Lower leg skin (tissue), 4 donors: ENCODE measurements at regions not wholly inside any gene's neighbourhood (a gene's known extent, or its start where the extent isn't known, plus 50 kb on each side); places are given as distances from the start of the nearest gene placed in this dataset.

ENCODE experiments used
- DNase-seq, 2 donors: peaks; one replicate each; pipeline ENCODE4 v3.0.0-alpha.2; 2019; ENCODE audit warnings: low spot score in 2 of 2
- H3K4me3 ChIP-seq: fragments of 200-600 bp; sonication (generic); 2 replicates; pipeline ENCODE4 v1.5.1; 2017; ENCODE audit warnings: mild to moderate bottlenecking, low read depth; ENCODE audit not compliant: poor library complexity, severe bottlenecking
- POLR2A ChIP-seq, 2 donors: fragments of 450-650 bp; IDR thresholded peaks; one replicate each; pipeline ENCODE4 v1.6.1; 2016 to 2017; ENCODE audit warnings: antibody characterized with exemption in 2 of 2, mild to moderate bottlenecking in 1 of 2, moderate library complexity in 1 of 2
- WGBS, 2 donors: methylation state at CpG; one replicate each; pipeline ENCODE4 v1.1.5; 2018; 5-methylcytosine and 5-hydroxymethylcytosine counted together
- intact Hi-C: fragments of 100-400 bp; cut with DNase I; formaldehyde crosslinking; loops from one replicate; pipeline ENCODE4 v1.15.0; 2023; ENCODE audit warnings: low total_unique reads
- TF ChIP-seq, protein P1 (sequence below), 3 donors: fragments of 450-650 bp; IDR thresholded peaks; one replicate each; pipeline ENCODE4 v1.5.1; 2016; ENCODE audit warnings: antibody characterized with exemption in 3 of 3, mild to moderate bottlenecking in 3 of 3, moderate library complexity in 2 of 3

DNA sequence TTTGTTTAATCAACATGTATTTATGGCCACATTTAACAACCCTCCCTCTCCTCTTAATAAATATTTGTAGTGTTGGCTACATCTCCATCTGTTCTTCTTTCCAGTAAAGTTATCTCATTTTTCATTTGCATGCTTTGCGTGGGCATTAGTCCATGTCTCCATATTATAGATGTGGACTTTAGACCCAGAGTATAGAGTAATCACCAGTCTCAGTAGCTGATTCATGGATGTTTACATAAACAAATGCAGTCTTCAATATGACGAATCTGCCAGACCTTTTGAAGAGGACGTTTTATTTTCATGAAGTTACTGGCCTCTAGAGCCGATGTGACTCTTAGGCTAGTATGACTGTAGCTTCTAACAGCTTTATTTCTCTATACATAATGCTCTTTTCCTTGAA lies 1546.2 kb downstream of the OLFM4 start:
- 88% methylated on average over 4 of the region's 4 CpGs for WGBS, 2 donors
- no peak for DNase-seq
- TF ChIP-seq POLR2A (IDR thresholded peaks at IDR 0.05): no peak
- TF ChIP-seq, protein P1, sequence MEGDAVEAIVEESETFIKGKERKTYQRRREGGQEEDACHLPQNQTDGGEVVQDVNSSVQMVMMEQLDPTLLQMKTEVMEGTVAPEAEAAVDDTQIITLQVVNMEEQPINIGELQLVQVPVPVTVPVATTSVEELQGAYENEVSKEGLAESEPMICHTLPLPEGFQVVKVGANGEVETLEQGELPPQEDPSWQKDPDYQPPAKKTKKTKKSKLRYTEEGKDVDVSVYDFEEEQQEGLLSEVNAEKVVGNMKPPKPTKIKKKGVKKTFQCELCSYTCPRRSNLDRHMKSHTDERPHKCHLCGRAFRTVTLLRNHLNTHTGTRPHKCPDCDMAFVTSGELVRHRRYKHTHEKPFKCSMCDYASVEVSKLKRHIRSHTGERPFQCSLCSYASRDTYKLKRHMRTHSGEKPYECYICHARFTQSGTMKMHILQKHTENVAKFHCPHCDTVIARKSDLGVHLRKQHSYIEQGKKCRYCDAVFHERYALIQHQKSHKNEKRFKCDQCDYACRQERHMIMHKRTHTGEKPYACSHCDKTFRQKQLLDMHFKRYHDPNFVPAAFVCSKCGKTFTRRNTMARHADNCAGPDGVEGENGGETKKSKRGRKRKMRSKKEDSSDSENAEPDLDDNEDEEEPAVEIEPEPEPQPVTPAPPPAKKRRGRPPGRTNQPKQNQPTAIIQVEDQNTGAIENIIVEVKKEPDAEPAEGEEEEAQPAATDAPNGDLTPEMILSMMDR (IDR thresholded peaks at IDR 0.05): no peak
- H3K4me3 ChIP-seq: no peak overlapping the region
- intact Hi-C loops: no loop called here

DNA sequence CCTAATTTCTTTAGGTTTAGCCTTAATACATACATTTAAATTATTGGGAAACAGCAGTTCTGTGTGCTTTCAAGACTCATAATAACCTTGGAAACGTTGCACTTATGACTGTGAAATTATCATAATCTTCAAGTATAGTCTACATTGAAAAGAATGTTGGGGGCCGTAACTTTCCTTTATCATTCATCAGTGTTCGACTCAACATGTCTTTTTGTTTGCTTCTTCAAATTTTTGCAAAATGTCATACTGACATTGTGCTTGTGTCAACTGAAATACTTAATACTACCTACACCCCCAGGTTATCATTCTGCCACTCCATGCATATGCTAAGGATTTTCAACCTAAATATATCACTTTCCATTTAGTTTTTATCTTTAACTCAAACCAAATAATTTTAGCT lies 1562.9 kb downstream of the OLFM4 start:
- intact Hi-C loops: no loop called here
- TF ChIP-seq, protein P1 (IDR thresholded peaks at IDR 0.05): no peak
- no peak for TF ChIP-seq POLR2A (IDR thresholded peaks at IDR 0.05)
- no peak for DNase-seq
- WGBS, 2 donors: 61 to 71% methylated on average over 3 of the region's 3 CpGs
- no peak overlapping the region for H3K4me3 ChIP-seq

DNA sequence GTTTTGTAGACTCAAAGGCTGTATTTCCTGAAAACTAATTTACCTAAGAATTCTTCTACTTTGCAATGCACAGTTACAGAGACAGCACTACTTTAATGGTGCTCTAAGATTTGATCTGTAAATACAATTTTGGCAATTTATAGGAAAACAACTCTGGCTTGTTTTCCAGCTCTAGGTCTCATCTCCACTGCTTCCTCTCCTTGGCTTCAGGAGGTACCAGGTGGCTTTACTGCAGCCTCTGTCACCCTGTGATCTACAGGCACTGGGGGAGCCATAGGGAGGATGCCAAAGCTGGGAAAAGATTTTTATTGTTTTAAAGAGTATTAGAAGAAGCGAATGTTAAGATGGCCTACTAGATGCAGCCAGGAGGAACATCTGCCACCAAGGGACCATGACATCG lies 1563.6 kb downstream of the OLFM4 start:
- DNase-seq: no peak
- intact Hi-C loops: no loop called here
- no peak overlapping the region for H3K4me3 ChIP-seq
- no peak for TF ChIP-seq POLR2A (IDR thresholded peaks at IDR 0.05)
- TF ChIP-seq, protein P1 (IDR thresholded peaks at IDR 0.05): no peak
- WGBS, 2 donors: 92 to 93% methylated on average over 2 of the region's 2 CpGs

DNA sequence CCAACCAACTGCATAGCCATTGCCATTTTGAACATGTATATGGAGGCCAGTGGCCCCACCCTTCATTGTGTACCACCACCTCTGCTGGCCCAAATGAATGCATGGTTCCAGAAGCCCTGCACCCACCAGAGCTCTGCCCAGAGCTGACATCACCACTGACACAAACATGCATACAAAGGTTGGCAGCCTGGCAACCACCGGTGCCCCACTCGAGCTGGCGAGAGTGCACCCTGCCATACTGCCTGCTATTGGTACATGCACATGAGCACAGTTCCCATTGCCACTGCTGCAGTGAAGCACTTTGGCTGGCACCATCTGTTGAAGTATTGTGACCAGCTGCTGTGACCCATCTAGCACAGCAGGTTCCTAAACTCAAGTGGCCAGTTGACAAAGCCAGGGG lies 1564.9 kb downstream of the OLFM4 start:
- WGBS, 2 donors: 91 to 100% methylated on average over 3 of the region's 3 CpGs
- no peak for TF ChIP-seq POLR2A (IDR thresholded peaks at IDR 0.05)
- TF ChIP-seq, protein P1 (IDR thresholded peaks at IDR 0.05): no peak
- no peak for DNase-seq
- intact Hi-C loops: no loop called here
- H3K4me3 ChIP-seq: no peak overlapping the region

DNA sequence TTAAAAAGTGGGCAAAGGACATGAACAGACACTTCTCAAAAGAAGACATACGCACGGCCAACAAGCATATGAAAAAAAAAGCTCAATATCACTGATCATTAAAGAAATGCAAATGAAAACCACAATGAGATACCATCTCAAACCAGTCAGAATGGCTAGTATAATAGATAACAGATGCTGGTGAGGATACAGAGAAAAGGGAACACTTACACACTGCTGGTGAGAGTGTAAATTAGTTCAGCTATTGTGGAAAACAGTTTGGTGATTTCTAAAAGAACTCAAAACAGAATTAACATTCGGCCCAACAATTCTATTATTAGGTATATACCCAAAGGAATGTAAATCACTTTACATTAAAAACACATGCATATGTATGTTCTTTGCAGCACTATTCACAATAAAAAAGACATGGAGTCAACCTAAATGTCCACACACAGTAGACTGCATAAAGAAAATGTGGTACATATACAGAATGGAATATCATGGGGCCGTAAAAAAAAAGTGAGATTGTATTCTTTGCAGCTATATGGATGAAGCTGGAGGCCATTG lies 1569.0 kb downstream of the OLFM4 start:
- no peak for DNase-seq
- WGBS, 2 donors: 73 to 80% methylated on average over 4 of the region's 4 CpGs
- H3K4me3 ChIP-seq: no peak overlapping the region
- intact Hi-C loops: no loop called here
- TF ChIP-seq, protein P1 (IDR thresholded peaks at IDR 0.05): no peak
- TF ChIP-seq POLR2A (IDR thresholded peaks at IDR 0.05): no peak

DNA sequence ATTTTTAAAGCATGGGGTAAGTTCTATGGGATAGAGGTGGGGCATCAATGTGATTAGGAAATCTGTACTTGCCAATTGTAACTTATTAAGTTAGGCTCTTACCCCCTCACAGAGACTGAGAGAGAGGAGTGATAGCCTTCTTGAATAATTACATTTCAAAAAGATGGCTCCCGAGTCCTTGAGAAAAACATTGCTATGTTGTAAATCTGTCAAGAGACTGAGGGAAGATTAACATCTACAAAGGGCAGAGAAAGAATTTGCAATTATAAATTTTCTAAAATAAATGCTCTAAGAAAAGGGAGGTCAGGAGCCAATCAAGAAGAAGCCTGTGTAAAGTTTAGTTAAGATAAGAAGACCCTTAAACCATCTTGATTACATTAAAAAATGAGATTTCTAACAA lies 1570.8 kb downstream of the OLFM4 start:
- no peak for DNase-seq
- H3K4me3 ChIP-seq: no peak overlapping the region
- TF ChIP-seq, protein P1 (IDR thresholded peaks at IDR 0.05): no peak
- TF ChIP-seq POLR2A (IDR thresholded peaks at IDR 0.05): no peak
- WGBS, 2 donors: 24 to 35% methylated on average over 1 of the region's 1 CpG
- intact Hi-C loops: no loop called here
